PC-9 (cell line): ENCODE measurements at regions not wholly inside any gene's neighbourhood (a gene's known extent, or its start where the extent isn't known, plus 50 kb on each side); places are given as distances from the start of the nearest gene placed in this dataset.

ENCODE experiments used
- BruUV-seq: library from RNA; stranded (reverse); fragments of 400-500 nt; replicated peaks from 2 replicates; lab custom pipeline; 2021; lab: Mats Ljungman, UMichigan
- CTCF ChIA-PET: fragments of 300-600 bp; sonication (Branson Sonifier 250); formaldehyde crosslinking; loops from one replicate; lab custom pipeline; 2022; ENCODE audit warnings: antibody characterized with exemption; lab: Charles Lee
- POLR2A ChIA-PET: fragments of 300-600 bp; sonication (Branson Sonifier 250); formaldehyde crosslinking; loops from one replicate; lab custom pipeline; 2022; ENCODE audit warnings: antibody characterized with exemption; ENCODE audit not compliant: unreplicated experiment; lab: Charles Lee
- DNase-seq, 2 experiments: peaks; one replicate each; pipeline versions ENCODE4 v3.0.0 to v3.0.0-alpha.2; 2015 to 2022; ENCODE audit warnings: mixed read lengths in 1 of 2
- H2AFZ ChIP-seq: fragments of 200-600 bp; sonication (generic); 2 replicates; pipeline ENCODE4 v1.8.1; 2017; ENCODE audit warnings: antibody characterized with exemption
- H3F3A ChIP-seq: fragments of 200-600 bp; sonication (generic); 2 replicates; pipeline ENCODE4 v1.8.1; 2017; ENCODE audit warnings: antibody characterized with exemption, mild to moderate bottlenecking, low read depth; ENCODE audit not compliant: insufficient read depth
- H3K27ac ChIP-seq: fragments of 200-600 bp; sonication (generic); 2 replicates; pipeline ENCODE4 v1.6.1; 2016; ENCODE audit warnings: mixed run types
- H3K27me3 ChIP-seq: fragments of 200-600 bp; sonication (generic); 2 replicates; pipeline ENCODE4 v1.6.1; 2016; ENCODE audit warnings: low read depth, mixed run types; ENCODE audit not compliant: insufficient read depth
- H3K36me3 ChIP-seq: fragments of 200-600 bp; sonication (generic); 2 replicates; pipeline ENCODE4 v1.6.1; 2016; ENCODE audit warnings: low read depth, mixed run types
- H3K4me1 ChIP-seq: fragments of 200-600 bp; sonication (generic); replicated peaks from 2 replicates; pipeline ENCODE4 v1.6.1; 2016; ENCODE audit warnings: mixed run types; ENCODE audit not compliant: insufficient read depth
- H3K4me2 ChIP-seq: fragments of 200-600 bp; sonication (generic); 2 replicates; pipeline ENCODE4 v1.6.1; 2017; ENCODE audit warnings: mixed run types
- H3K4me3 ChIP-seq: fragments of 200-600 bp; sonication (generic); 2 replicates; pipeline ENCODE4 v1.6.1; 2016; ENCODE audit warnings: mixed run types
- H3K79me2 ChIP-seq: fragments of 200-600 bp; sonication (generic); 2 replicates; pipeline ENCODE4 v1.6.1; 2017; ENCODE audit warnings: low read depth, mixed run types
- H3K9me2 ChIP-seq: fragments of 200-600 bp; sonication (generic); 2 replicates; pipeline ENCODE4 v1.8.1; 2017; ENCODE audit warnings: mild to moderate bottlenecking; ENCODE audit not compliant: insufficient read depth
- H3K9me3 ChIP-seq: fragments of 200-600 bp; sonication (generic); 2 replicates; pipeline ENCODE4 v1.8.1; 2016; ENCODE audit warnings: low read depth; ENCODE audit not compliant: insufficient read depth
- H4K20me1 ChIP-seq: fragments of 200-600 bp; sonication (generic); 2 replicates; pipeline ENCODE4 v1.8.1; 2017; ENCODE audit not compliant: insufficient read depth
- CTCF ChIP-seq: fragments of 200-600 bp; sonication (generic); conservative IDR thresholded peaks from 2 replicates; pipeline ENCODE4 v1.6.1; 2017; ENCODE audit warnings: mixed run types, antibody characterized with exemption, mild to moderate bottlenecking, moderate library complexity
- EZH2 ChIP-seq: fragments of 200-600 bp; sonication (generic); IDR thresholded peaks from 2 replicates; pipeline ENCODE4 v1.8.0; 2017; ENCODE audit warnings: antibody characterized with exemption, low read depth
- intact Hi-C: fragments of 100-400 bp; cut with micrococcal nuclease; formaldehyde crosslinking; loops from one replicate; pipeline ENCODE4 v1.10.0; 2022; ENCODE audit not compliant: unreplicated experiment

DNA sequence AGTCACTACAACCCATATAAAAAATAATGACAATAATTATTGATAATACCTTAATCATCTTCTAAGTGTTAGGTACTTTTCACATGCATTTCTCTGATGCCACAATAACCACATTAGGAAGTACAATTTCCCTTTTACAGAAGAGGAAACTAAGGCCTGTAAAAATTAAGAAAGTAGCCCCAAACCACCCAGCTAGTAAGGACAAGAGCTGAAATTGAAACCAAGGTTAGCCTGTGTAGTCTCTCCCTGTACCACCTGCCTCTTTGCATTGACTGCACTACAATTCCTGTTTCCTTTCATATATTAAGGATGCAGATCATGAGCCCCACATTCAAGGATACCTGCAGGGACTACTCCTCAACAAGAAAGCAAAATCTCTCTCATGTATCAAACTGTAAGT, 288.8 kb downstream of the GPATCH2 start:
- Histone ChIP-seq H4K20me1 (no peaks in the 10 kb centered on the region), H3K79me2 (no peaks in the 10 kb centered on the region), H2AFZ (no peak overlapping the region), H3K9me2 (no peaks in the 10 kb centered on the region), H3K4me2 (no peak overlapping the region), H3K9me3 (no peaks in the 10 kb centered on the region), H3K4me1 (no peaks in the 10 kb centered on the region), H3K4me3 (no peak overlapping the region), H3K27ac (no peak overlapping the region), H3F3A (no peaks in the 10 kb centered on the region), H3K36me3 (no peaks in the 10 kb centered on the region), H3K27me3 (no peaks in the 10 kb centered on the region)
- no TSS peak for BruUV-seq
- ChIA-PET POLR2A (no interaction called here), CTCF (no interaction called here)
- TF ChIP-seq CTCF = no peak
- DNase-seq = no peak
- intact Hi-C loops = no loop called here

DNA sequence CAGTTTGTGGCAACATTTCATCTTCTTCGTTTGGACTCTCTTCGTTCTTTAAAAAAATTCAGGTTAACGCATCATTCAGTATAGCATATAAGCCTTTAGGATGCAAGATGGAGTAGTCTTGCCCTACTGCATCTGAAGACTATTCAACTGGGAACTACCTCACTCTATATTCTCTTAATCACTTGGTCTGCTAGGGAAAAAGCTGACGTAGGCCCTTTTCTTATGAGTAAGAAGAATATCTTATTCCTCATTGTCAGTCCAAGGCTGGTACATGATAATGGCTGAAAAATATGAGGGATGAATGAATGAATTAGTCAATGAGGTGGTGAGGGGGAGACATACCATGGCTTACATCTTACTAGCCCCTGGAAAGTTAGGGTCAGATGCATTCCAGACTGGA, 294.2 kb downstream of the GPATCH2 start:
- no peaks in the 10 kb centered on the region for H4K20me1 ChIP-seq
- no TSS peak for BruUV-seq
- CTCF ChIA-PET = no interaction called here
- no peak for DNase-seq
- no peaks in the 10 kb centered on the region for H3K27me3 ChIP-seq
- no peak overlapping the region for H3K27ac ChIP-seq
- H3K36me3 ChIP-seq = no peaks in the 10 kb centered on the region
- intact Hi-C loops = no loop called here
- no peaks in the 10 kb centered on the region for H3K79me2 ChIP-seq
- POLR2A ChIA-PET = no interaction called here
- H3K9me3 ChIP-seq = no peaks in the 10 kb centered on the region; the same call in 1 of the 2 replicates
- no peak for TF ChIP-seq CTCF
- no peak for TF ChIP-seq EZH2
- H3K9me2 ChIP-seq = no peaks in the 10 kb centered on the region; the same call in 1 of the 2 replicates
- H3K4me3 ChIP-seq = no peak overlapping the region
- H3K4me1 ChIP-seq = no peaks in the 10 kb centered on the region
- H3F3A ChIP-seq = no peaks in the 10 kb centered on the region
- H2AFZ ChIP-seq = no peak overlapping the region
- no peak overlapping the region for H3K4me2 ChIP-seq

DNA sequence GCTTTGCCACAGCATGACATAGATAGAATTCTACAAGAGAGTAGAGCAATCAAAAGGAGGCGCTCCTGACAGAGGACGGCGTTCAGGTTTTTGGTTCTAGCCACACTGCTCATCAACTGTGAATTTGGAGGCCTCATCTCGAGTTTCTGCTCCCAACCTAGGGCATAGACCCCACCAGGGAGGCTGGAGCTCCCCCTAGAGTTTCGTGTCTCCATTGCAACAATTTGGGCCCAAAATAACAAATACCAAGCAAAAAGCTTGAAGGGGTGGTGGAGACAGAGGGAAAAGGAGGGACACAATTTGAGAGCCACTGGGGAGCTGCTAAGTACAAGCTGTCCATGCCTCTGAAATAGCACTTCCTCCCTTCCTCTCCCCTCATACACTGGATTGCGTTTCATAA, 297.0 kb downstream of the GPATCH2 start:
- CTCF ChIA-PET = no interaction called here
- POLR2A ChIA-PET = no interaction called here
- intact Hi-C loops = no loop called here
- H3K9me2 ChIP-seq = no peaks in the 10 kb centered on the region; the same call in 1 of the 2 replicates
- H2AFZ ChIP-seq = no peak overlapping the region
- H3K9me3 ChIP-seq = no peaks in the 10 kb centered on the region; the same call in 1 of the 2 replicates
- H3F3A ChIP-seq = no peaks in the 10 kb centered on the region
- no peaks in the 10 kb centered on the region for H3K79me2 ChIP-seq
- TF ChIP-seq EZH2 (no peak), CTCF (peak; percentile 66)
- peak in 1 of 2 experiments; percentile 3 for DNase-seq
- H3K27me3 ChIP-seq = no peaks in the 10 kb centered on the region
- no peaks in the 10 kb centered on the region for H3K4me1 ChIP-seq
- no peaks in the 10 kb centered on the region for H3K36me3 ChIP-seq
- H3K4me3 ChIP-seq = no peak overlapping the region
- no peaks in the 10 kb centered on the region for H4K20me1 ChIP-seq
- BruUV-seq = no TSS peak
- no peak overlapping the region for H3K4me2 ChIP-seq
- H3K27ac ChIP-seq = no peak overlapping the region
